ENCODE measurements at regions not wholly inside any gene's neighbourhood (a gene's known extent, or its start where the extent isn't known, plus 50 kb on each side); places are given as distances from the start of the nearest gene placed in this dataset.
"Not testable (repeated sequence)": the region's sequence is repeated elsewhere in the genome, so short reads cannot be mapped to it uniquely, and the experiment has no call there.

DNA sequence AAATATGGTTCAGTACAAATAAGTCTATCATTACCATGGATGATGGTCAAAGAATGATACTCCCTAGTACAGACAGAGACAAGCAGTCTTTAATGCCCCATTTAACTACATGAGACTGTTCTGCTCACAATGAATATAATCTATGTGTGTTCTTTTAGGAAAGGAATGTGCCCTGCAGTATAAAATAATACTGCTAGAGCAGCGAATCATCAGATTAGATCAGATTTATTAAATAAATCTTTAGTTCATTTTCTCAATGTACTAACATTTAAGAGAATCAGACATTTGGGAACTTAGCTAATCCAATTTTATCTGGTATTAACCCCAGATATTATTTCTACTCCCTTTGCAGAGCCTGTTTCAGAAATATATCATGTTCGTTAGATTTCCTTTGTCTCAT, 272.0 kb upstream of the GCFC2 start:
- DNase-seq, result no peak
- intact Hi-C loops (cut with DNase I), result no loop called here

DNA sequence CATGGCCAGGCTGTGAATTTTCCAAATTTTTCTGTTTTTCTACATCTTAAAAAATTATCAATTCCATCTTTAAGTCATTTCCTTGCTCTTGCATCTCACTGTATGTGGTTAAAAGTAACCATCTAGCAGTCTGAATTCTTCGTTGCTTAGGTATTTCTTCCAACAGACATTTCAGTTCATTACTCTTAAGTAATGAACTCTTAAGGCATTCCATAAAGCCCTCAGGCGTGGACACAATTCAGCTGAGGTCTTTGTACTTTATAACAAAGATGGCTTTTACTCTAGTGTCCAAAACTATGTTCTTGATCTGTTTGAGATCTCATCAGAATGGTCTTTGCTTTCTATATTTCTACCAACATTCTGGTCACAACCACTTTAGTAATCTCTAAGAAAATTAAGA, 253.9 kb upstream of the GCFC2 start:
- DNase-seq, result no peak
- intact Hi-C loops (cut with DNase I), result no loop called here

DNA sequence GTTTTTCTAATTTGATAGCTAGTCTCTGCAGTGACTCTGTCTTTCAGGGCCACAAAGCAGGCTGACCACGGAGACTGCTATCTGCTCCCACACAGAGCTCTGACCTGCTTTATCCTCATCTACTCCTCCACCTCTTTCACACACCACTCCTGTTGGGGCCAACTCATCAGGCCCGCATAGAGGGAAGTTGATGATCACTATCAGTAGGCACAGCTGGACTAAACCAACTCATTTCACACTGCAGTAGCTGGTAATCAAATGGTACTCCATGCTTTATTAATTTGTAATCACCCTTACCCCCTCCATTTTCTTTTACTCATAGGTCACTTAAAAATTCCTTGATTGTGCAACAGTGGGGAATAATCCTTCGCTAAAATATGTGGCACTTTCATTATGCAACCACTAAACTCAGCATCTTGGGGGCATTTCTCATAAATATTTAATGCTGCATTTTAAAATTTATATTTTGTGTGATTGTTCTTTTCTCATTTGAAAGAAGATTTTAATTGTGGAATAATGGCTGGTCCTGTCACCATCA, 249.8 kb upstream of the GCFC2 start:
- DNase-seq, result no peak
- intact Hi-C loops (cut with DNase I), result no loop called here

DNA sequence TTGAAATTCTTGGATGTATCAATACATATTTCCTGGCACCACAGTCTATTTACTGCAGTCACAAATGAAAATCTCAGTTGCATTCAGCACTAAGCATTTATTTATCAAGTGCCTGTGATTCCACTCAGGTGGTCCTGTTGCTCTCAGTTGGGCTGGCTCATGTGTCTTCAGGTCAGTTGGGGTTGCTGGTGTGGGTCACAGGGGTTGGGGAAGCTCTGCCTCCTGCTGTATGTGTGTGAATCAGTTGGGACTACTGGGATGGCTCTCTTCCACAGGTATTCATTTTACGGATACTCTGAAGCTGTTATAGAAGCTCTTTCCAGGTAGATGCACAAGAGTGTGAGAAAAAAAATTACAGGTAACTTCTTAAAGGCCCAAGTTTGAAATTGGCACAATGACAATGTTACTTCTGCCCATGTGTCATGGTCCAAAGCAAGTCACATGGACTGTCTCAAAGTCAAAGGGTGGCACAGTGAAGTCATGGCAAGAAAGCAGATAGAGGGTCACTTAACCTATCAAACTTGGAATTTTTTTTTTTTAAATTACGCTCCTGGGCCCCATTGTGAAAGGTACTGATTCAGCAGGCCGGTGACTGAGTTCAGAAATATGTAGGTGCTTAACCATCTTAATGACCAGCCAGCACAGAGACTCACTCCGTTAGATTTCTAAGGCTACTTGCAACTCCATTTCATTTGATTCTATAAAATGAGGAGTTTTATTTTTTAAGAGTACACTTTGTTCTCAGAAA, 249.2 kb upstream of the GCFC2 start:
- no peak for DNase-seq
- intact Hi-C loops (cut with DNase I), result no loop called here

DNA sequence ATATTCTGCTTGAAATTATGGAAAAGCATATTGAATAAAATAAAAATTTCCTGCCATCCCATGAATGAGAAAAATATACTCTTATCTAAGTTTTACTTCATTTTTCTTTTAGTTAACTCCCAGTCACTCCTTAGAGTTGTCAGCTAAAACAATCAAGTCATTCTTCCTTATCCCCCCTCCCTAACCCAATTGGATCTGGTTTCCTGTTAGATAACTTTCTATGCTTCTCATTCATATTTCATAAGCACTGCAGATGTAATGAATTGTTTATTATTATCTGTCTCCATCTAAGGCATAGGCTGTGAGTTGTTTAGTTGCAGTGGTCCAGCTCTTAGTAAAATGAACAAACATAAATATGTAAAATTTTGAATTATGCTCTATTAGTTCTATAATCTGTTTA, 244.0 kb upstream of the GCFC2 start:
- no peak for DNase-seq
- intact Hi-C loops (cut with DNase I), result no loop called here

DNA sequence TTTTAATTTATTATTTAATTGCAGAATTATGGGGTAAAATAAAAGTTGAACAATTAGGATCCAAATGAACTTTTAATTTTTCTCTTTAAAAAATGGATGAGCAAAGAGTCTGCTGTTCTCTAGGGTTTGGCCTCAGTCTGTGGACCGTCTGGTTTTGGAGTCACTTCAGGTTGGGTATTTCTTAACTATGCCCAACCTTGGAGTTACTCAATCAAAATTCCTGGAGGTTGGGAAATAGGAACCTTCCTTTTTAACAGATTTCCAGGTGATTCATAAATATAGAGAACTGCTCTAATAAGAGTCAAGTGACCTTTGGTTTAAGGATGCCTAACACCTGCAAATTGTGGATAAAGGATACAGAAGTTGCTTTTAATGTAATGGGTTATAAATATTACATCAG, 241.5 kb upstream of the GCFC2 start:
- DNase-seq, result no peak
- intact Hi-C loops (cut with DNase I), result no loop called here

DNA sequence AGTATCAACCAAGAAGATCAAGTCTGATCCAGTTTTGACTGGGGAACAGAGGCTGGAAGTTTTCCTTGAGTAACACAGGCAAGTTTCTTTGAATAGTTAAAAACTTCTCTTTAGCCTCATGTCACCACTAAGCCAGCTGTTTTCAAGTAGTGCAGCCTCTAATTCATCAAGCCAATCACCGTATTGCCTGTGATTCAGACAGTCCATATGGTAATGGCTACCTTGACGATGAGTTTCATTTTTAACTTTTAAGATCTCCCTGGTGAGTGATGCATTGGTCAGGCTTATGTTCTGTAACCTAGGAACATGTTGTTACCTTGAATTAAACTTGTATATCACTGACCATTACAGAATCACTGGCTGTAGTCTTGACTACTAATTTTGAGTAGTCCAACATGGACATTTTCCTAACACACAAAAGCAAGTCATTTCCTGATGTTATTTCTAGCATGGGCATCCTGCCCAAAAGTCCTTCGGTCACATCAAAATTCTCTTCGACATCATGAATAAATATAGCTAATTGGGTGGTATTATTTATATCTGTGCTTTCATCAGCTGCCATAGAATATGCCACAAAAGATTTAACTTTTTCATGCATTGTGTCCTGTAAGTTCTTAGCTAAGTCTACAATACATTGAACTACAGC, 238.8 kb upstream of the GCFC2 start:
- no peak for DNase-seq
- intact Hi-C loops (cut with DNase I), result no loop called here

DNA sequence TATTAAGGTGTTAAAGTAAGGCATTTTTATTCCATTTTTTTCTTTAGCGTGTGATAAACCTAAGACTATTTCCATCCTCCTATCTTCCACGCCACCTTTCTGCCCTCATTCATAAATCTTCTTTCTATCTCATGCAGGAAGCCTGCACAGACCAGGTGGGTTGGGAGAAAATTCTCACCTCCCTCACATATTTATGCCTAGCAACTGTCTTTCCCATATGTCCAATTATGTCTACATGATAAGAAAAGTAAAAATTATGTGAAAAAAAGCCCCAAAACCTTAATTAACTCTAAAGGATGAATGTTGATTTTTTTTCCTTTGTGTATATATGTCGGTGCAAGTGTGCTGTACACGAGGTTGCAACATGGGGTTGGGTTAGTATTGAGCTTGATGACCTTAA, 225.6 kb upstream of the GCFC2 start:
- intact Hi-C loops (cut with DNase I), result no loop called here
- no peak for DNase-seq

DNA sequence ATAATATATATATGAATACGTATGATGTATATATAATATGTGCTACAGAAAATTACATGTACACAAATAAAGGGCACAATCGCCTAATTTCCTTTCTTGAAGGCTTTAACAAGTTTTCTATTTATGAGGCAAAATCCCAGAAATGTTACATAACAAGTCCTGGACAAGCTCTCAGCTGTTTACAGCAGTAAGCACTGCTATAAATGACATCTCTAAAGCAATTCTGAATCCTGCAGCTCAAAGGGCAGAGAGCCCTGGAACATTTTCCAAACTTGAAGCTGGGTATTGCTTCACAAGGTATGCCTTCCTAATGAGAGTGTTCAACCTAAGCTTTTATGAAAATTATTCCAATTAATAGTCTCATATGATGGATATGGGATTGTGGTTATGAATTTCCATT, 222.3 kb upstream of the GCFC2 start:
- no peak for DNase-seq
- intact Hi-C loops (cut with DNase I), result no loop called here

DNA sequence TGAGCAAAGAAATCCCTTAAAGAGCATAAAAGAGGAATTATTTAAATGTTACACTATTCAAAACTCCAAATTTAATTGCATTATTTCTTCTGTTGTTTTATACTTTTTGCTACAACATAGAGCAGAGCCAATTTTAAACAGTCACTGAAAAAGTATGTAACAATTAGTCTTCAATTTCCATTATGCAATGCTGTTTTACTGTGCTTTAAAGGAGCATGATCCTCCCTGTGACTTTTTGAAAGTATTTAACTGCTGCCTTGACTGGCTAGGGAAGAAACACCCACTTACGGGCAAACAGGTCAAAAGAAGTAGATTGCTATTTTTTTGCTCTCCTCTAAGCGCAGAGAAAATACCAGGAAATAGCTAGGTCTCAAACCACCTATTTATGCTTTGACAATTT, 217.4 kb upstream of the GCFC2 start:
- no peak for DNase-seq
- intact Hi-C loops (cut with DNase I), result no loop called here

DNA sequence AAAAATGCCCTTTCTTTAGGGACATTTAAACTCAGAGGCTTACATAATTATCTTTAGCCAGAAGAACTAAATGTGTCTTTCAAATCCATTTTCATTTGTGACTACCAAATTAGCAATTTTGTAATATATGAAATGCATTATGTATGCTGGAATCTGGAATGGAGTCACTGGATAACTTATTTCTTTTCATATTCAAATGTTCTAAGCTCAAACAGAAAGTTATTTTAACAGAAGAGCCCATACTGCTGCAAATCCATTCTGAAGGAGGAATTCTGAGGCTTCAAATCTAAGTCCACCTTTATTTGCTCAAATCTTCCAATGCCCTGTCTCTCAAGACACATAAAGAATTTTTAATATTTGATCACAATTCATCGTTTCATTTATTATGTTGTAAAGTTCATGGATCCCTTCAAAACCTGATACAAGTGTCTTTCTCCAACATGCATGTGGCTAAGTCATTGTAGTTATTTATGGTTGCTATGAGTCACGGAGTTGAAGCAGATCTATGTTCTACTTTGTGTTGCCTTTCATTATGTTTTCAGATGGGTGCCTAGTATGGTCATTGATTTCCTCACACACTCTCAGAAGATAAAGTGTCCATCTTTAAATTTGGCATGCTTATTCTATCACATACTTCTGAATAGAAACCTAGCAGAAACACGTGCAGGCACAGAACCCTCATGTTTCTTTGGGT, 214.8 kb upstream of the GCFC2 start:
- no peak for DNase-seq
- intact Hi-C loops (cut with DNase I), result no loop called here

DNA sequence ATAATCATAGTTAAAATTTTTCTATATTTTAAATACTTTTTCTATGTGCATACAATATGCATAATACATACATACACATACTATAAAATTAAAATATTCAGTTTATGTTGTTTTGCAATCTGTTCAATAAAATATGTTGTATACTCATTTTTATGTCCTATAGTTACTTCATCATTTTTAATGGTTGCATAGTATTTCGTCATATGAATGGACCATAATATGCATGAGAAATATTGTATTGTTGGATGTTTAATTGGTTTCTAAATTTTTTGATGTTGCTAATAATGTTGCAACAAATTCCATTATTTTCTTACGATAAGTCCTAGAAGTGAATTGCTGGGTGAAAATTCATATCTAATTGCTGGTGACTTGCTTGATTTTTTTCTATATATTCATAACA, 211.5 kb upstream of the GCFC2 start:
- no peak for DNase-seq
- intact Hi-C loops (cut with DNase I), result no loop called here

DNA sequence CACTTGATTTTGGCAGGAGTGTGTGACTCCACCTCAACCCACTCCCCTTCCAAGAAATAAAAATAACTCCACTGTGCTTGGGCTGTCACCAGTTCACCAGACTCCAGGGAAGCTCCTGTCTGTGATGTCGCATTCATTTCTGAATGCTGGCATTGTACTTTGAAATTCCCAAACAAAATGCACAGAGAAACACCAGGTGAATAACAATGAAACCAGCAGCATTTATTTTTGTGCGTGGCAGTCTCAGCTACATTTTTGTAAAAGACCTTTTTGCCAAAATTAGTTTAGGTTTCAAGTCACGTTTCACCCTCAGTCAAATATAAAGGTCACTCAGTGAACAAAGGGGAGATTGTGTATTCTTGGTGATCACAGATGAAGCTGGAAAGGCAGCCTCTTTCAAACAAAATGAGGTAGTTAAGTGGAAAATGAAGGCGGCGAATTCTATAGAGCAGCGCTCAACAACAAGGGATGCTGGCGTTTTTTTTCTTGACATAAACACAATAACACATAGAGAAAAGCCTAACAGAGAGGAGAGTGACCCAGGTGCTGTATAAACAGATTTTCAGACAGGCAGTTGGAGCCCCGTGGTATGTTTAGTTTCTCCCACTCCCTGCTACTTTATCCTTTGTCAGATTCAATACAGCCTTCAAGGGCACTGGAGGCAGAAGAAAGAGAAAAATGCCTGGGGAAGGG, 210.3 kb upstream of the GCFC2 start:
- DNase-seq, result peak in 26 of 42 donors; percentile 4 to 60 (median 27)
- intact Hi-C loops (cut with DNase I), result no loop called here

DNA sequence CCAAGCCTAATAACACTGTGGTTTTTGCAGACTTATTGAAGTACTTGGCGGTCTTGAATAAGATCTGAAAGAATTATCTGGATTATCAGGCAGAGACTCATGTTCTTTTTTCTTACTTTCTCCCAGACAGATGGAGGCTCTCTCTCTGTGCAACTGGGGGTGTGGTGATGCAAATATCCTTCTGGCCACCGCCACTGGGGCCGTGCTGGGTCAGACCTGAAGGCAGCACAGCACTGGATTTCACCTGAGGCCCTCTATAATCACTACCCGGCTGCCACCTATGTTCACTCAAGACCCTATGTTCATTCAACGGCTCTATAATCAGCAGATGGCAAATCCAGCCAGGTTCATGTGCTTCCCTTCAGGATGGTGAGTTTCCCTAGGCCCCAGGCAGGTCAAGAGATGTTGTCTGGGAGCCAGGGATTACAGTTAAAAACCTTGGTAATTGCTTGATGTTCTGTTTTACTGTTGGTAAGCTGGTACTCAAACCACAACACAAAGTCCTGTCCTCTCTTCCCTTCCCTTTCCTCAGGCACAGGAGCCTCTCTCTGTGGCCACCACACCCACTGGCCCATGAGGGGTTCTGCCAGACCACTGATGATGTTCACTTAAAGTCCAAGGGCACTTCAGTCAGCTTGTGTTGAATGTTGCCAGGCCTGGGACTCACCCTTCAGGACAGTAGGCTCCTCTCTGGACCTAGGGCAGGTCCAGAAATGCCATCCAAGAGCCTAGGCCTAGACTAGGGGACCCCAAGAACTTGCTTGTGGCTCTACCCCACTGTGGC, 205.3 kb upstream of the GCFC2 start:
- no peak for DNase-seq
- intact Hi-C loops (cut with DNase I), result no loop called here

DNA sequence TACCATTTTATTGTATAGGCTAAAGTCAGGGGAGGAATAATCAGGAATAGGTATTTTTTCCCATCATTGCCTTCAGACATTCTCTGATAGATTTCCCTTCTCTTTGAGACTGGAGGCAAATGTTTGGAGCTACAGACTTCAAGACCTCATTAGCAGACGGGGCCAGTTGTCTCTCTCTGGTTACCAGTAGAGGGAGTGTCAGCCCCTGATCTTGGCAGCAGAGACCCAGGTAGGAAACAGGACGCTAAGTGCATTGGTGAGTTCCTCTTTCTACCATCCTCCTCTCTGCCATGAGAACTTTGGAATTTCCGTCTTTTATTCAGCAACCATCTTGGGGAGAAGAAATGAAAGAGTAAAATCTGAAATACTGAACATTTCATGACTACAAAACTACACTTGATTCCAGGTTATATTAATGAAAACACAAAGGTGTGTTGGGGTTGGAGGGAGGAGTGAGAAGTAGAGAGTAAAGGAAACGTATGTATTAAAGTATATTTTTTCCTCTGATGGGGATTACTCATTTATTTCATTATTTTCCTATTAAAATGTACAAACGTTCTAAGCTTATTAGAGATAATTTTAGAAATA, 186.2 kb upstream of the GCFC2 start:
- peak in 36 of 42 donors; percentile 11 to 77 (median 51) for DNase-seq
- intact Hi-C loops (cut with DNase I), result no loop called here

DNA sequence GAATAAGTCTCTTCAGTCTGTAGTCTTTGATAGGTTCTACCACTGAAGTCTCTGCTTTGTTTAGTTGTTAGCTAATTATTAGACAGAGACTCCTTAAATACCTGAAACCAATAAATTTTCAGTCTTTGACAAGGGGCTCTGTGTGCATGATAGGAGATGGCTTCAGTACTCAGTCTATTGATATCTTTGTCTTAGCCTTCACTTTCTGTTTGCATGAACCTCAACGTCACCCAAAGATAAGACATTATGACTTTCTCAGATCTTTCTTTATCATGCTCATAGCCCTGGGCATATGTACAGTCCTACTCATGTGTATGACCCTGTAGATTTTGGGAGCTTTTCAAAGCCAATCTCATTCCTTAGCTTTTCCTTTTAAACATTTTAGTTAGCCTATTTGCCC, 183.5 kb upstream of the GCFC2 start:
- no peak for DNase-seq
- intact Hi-C loops (cut with DNase I), result no loop called here

DNA sequence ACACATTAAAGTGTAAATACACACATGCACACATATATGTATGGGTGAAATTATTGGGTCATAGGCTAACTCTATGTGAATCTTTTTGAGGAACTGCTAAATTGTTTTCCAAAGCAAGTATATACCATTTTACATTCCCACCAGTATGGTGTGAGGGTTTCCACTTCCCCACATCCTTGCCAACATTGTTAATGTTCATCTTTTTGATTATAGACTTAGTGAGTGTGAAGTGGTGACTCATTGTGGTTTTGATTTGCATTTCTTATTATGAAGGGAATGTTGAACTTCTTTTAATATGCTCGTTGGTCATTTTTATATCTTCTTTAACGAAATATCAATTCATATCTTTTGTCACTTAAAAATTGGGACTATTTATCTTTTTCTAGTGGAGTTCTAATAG, 181.8 kb upstream of the GCFC2 start:
- DNase-seq, result no peak
- intact Hi-C loops (cut with DNase I), result no loop called here

DNA sequence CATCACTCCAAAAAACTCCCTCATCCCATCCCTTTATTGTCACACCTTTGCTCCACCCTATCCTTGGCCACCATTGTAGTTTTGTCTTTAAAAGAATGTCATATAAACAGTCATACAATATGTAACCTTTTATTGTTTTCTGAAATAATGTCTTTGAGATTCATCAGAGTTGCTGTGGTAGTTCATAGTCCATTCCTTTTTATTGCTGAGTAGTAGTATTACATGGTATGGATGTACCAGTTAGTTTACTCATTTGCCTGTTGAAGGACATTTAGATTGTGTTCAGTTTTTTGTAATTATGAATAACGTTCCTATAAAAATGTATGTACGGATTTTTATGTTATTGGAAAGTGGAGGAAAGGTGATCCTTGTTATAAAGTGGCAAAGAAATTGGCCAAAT, 171.8 kb upstream of the GCFC2 start:
- intact Hi-C loops (cut with DNase I), result no loop called here
- DNase-seq, result no peak

DNA sequence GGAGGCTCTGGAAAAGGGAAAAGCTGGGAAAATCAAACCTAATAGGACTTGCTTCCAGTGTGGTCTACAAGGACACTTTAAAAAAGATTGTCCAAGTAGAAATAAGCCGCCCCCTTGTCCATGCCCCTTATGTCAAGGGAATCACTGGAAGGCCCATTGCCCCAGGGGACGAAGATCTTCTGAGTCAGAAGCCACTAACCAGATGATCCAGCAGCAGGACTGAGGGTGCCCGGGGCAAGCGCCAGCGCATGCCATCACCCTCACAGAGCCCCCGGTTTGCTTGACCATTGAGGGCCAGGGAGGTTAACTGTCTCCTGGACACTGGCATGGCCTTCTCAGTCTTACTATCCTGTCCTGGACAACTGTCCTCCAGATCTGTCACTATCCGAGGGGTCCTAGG, 164.9 kb upstream of the GCFC2 start:
- intact Hi-C loops (cut with DNase I); DNase-seq: not testable (repeated sequence)

Measured in head of caudate nucleus (tissue), 42 donors.